ENCODE measurements at regions not wholly inside any gene's neighbourhood (a gene's known extent, or its start where the extent isn't known, plus 50 kb on each side); places are given as distances from the start of the nearest gene placed in this dataset.

GRCh38 chr5:152188251-152188650 is 216.8 kb downstream of the NMUR2 start:
- BruUV-seq (replicated peaks) = no TSS peak
- CTCF ChIA-PET = no interaction called here
- no peak for DNase-seq (ENCODE audit: low read depth, low spot score)
- Histone ChIP-seq H3K36me3 (ENCODE audit: control insufficient read depth, insufficient read depth, low read length) (no peaks in the 10 kb centered on the region), H3K4me1 (ENCODE audit: control insufficient read depth, insufficient read depth, low read length) (no peaks in the 10 kb centered on the region), H3K9me3 (ENCODE audit: control insufficient read depth, insufficient read depth, low read depth, low read length) (no peaks in the 10 kb centered on the region), H3K27ac (ENCODE audit: low read length) (no peak overlapping the region), H3K4me3 (ENCODE audit: low read depth in 2 of 2, low read length in 2 of 2) (no peak overlapping the region), H3K27me3 (ENCODE audit: control insufficient read depth, insufficient read depth, low read length) (no peaks in the 10 kb centered on the region)
- POLR2A ChIA-PET = no interaction called here
- intact Hi-C loops (cut with micrococcal nuclease; ENCODE audit: unreplicated experiment) (no loop called here), in situ Hi-C loops (cut with HindIII; ENCODE audit: low pct_unique_long_range_greater_than_20kb, low sequenced_read_pairs) (no loop called here)
- TF ChIP-seq TCF7L2 (IDR thresholded peaks at IDR 0.05; ENCODE audit: low read depth, low read length) (no peak), CTCF (IDR thresholded peaks at IDR 0.05) (no peak), SIN3A (IDR thresholded peaks at IDR 0.05; ENCODE audit: borderline replicate concordance, insufficient read depth, low read depth, low read length) (no peak), POLR2AphosphoS5 (IDR thresholded peaks at IDR 0.05; ENCODE audit: low read depth, low read length) (no peak), REST (IDR thresholded peaks at IDR 0.05; ENCODE audit: insufficient read depth in 1 of 2, low read depth in 2 of 2, low read length in 1 of 2) (no peak)
- ATAC-seq = no peak

GRCh38 chr5:152187668-152188067 is 217.4 kb downstream of the NMUR2 start:
- BruUV-seq (replicated peaks) = no TSS peak
- intact Hi-C loops (cut with micrococcal nuclease; ENCODE audit: unreplicated experiment) (no loop called here), in situ Hi-C loops (cut with HindIII; ENCODE audit: low pct_unique_long_range_greater_than_20kb, low sequenced_read_pairs) (no loop called here)
- POLR2A ChIA-PET = no interaction called here
- Histone ChIP-seq H3K4me1 (ENCODE audit: control insufficient read depth, insufficient read depth, low read length) (no peaks in the 10 kb centered on the region), H3K4me3 (ENCODE audit: low read depth in 2 of 2, low read length in 2 of 2) (no peak overlapping the region), H3K27ac (ENCODE audit: low read length) (no peak overlapping the region), H3K27me3 (ENCODE audit: control insufficient read depth, insufficient read depth, low read length) (no peaks in the 10 kb centered on the region), H3K36me3 (ENCODE audit: control insufficient read depth, insufficient read depth, low read length) (no peaks in the 10 kb centered on the region), H3K9me3 (ENCODE audit: control insufficient read depth, insufficient read depth, low read depth, low read length) (no peaks in the 10 kb centered on the region)
- DNase-seq (ENCODE audit: low read depth, low spot score) = no peak
- ATAC-seq = no peak
- TF ChIP-seq TCF7L2 (IDR thresholded peaks at IDR 0.05; ENCODE audit: low read depth, low read length) (no peak), POLR2AphosphoS5 (IDR thresholded peaks at IDR 0.05; ENCODE audit: low read depth, low read length) (no peak), CTCF (IDR thresholded peaks at IDR 0.05) (no peak), REST (IDR thresholded peaks at IDR 0.05; ENCODE audit: insufficient read depth in 1 of 2, low read depth in 2 of 2, low read length in 1 of 2) (no peak), SIN3A (IDR thresholded peaks at IDR 0.05; ENCODE audit: borderline replicate concordance, insufficient read depth, low read depth, low read length) (no peak)
- CTCF ChIA-PET = no interaction called here
